Femur (tissue), 1 donor: ENCODE measurements at regions not wholly inside any gene's neighbourhood (a gene's known extent, or its start where the extent isn't known, plus 50 kb on each side); places are given as distances from the start of the nearest gene placed in this dataset.
"Not testable (repeated sequence)": the region's sequence is repeated elsewhere in the genome, so short reads cannot be mapped to it uniquely, and the experiment has no call there.

Source experiments
- DNase-seq: peaks from one replicate; pipeline ENCODE4 v3.0.0-alpha.2; 2017

GRCh38 chr5:135279328-135279727, 119.7 kb downstream of the MACROH2A1 start:
- no peak for DNase-seq

- DNase-seq, result no peak
These were observed 122.9 kb downstream of the MACROH2A1 start for GRCh38 chr5:135276151-135276550.

- no peak for DNase-seq
These were observed 125.8 kb downstream of the MACROH2A1 start for GRCh38 chr5:135273212-135273611.

GRCh38 chr5:135272311-135272805, 126.7 kb downstream of the MACROH2A1 start:
- no peak for DNase-seq

- peak; percentile 44 for DNase-seq
These were observed 127.3 kb downstream of the MACROH2A1 start for GRCh38 chr5:135271533-135272310.

- DNase-seq, result peak; percentile 81
These were observed 129.1 kb downstream of the MACROH2A1 start for GRCh38 chr5:135269931-135270421.

- no peak for DNase-seq
These were observed 129.8 kb downstream of the MACROH2A1 start for GRCh38 chr5:135269199-135269598.

GRCh38 chr5:135266975-135267374, 132.1 kb downstream of the MACROH2A1 start:
- no peak for DNase-seq

GRCh38 chr5:135266303-135266635, 132.8 kb downstream of the MACROH2A1 start:
- DNase-seq, result no peak

GRCh38 chr5:135265497-135266302, 133.3 kb downstream of the MACROH2A1 start:
- no peak for DNase-seq

- no peak for DNase-seq
These were observed 134.3 kb downstream of the MACROH2A1 start for GRCh38 chr5:135264451-135265440.

GRCh38 chr5:135263022-135263668, 135.9 kb downstream of the MACROH2A1 start:
- no peak for DNase-seq

GRCh38 chr5:135262364-135262763, 136.7 kb downstream of the MACROH2A1 start:
- no peak for DNase-seq

- DNase-seq, result not testable (repeated sequence)
These were observed 138.9 kb downstream of the MACROH2A1 start for GRCh38 chr5:135260108-135260507.

GRCh38 chr5:135255461-135256178, 143.4 kb downstream of the MACROH2A1 start:
- no peak for DNase-seq

- no peak for DNase-seq
These were observed 144.8 kb downstream of the MACROH2A1 start for GRCh38 chr5:135254183-135254582.

- no peak for DNase-seq
These were observed 145.3 kb downstream of the MACROH2A1 start for GRCh38 chr5:135253601-135254178.

- DNase-seq, result peak; percentile 15
These were observed 147.9 kb downstream of the MACROH2A1 start for GRCh38 chr5:135251093-135251492.

- no peak for DNase-seq
These were observed 148.4 kb downstream of the MACROH2A1 start for GRCh38 chr5:135250671-135251070.

- DNase-seq, result peak; percentile 10
These were observed 149.4 kb downstream of the MACROH2A1 start for GRCh38 chr5:135249658-135250057.

GRCh38 chr5:135248801-135249231, 150.2 kb downstream of the MACROH2A1 start:
- DNase-seq, result peak; percentile 6
